HG03039 (cell line): ENCODE measurements at regions not wholly inside any gene's neighbourhood (a gene's known extent, or its start where the extent isn't known, plus 50 kb on each side); places are given as distances from the start of the nearest gene placed in this dataset.

Experiments used
- ATAC-seq: cut with Tn5 transposase; IDR thresholded peaks from one replicate; pipeline ENCODE4 v1.9.1; 2021; ENCODE audit warnings: mild to moderate bottlenecking, moderate library complexity; ENCODE audit not compliant: unreplicated experiment

DNA sequence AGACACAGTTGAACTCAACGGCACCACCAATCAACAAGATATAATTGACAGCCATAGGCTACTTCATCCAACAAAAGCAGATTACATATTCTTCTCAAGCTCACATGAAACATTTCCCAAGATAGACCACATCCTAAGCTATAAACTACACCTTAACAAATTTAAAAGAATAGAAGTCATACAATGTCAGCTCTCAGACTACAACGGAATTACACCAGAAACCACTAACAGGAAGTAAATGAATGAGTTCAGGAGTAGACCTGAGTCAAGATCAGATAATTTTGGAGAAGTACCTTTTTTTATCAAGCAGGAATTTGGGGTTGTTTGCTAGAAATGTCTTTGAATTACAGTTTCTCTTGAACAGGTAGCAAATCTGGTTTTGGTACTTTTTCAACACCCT, 237.8 kb downstream of the TBX18 start:
- no peak for ATAC-seq

DNA sequence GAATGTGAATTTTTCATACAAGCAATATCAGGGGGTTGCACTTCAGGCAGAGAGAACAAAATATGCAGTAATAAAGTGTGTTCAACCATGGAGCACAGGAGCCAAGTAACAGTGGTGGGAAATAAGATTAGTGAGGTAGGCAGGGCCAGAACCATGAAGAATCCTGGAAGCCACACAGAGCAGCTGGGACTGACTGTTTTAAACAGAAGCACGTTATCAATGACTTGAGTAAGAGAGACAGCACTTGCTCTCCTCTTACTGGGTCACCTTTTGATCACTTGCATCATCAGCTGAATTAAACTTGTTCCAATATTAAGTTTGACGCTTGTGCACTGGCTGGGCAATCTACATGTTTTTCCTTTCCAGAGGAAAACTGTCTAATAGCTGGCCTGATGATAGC, 238.5 kb downstream of the TBX18 start:
- ATAC-seq, result no peak

DNA sequence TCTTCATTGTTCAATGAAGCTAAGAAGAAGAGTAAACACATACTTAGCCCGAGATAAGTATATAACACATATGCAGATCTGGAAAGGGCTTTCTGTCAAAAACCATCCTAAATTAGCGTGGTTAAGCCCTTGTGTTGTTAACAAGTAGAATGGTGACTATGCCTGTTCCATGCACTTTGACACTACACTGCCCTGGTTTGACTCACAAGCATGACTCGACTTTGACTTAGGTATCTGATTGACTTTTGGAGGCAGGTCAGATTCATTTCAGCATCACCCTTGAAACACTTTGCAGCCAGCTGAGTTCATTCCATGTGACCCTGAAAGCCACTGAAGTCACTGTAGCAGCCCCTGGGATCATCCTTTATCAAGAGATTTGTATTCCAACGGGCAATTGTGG, 239.8 kb downstream of the TBX18 start:
- ATAC-seq, result no peak

DNA sequence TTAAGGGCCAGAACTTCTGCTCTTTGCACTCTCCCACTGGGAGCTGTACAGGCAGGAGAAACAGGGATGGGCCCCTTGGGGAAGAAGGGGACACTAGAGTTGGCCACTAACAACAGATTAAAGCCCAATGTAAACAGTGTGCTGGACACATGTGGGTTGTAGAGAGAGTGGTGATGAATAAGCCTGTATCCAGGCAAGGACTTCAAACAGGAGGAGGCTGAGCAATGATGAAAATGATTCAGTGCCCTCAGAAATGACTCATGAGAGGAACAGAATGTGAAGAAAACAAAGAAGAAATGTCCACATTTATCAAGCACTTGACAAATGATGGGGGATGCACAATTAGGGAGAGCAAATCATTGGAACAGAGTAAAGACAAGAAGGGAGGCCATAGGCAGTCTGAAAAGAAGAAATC, 242.3 kb downstream of the TBX18 start:
- ATAC-seq, result no peak

DNA sequence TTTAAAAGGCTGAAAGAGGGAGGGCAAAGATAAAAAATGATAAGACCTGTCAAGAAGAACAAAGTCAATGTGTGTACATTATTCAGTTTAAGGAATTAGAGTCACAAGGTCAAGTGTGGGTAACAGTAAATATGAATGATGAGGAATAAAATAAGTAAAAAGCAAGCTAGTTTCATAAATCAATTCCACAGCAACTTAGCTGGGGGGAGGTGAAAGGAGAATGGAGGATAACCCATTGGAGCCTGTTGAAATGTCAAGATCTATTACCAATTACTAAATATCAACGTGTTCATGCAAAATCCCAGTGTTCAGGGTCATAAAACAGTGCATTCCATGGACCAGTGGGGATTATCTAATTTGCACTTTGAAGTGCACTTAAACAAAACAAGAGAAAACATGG, 242.9 kb downstream of the TBX18 start:
- no peak for ATAC-seq

- no peak for ATAC-seq
These were observed 246.5 kb downstream of the TBX18 start for GRCh38 chr6:84517741-84518530.

DNA sequence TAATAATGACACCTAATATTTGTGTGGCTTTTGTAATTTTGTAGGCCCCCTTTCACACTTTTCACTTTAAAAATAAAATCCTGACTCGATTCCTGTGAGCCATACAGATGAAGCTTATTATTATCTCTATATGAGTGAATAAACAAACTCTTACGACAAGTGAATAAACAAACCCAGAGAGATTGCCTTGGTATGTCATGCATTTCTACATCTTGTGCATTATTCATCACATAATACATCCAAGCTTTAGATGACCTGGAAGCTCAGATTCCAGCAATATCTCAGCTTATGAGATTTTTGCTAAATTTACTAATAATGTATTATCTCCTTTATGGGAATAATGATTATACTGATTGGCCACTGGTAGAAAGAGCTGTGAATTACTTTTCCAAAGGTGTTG, 248.2 kb downstream of the TBX18 start:
- ATAC-seq, result no peak

DNA sequence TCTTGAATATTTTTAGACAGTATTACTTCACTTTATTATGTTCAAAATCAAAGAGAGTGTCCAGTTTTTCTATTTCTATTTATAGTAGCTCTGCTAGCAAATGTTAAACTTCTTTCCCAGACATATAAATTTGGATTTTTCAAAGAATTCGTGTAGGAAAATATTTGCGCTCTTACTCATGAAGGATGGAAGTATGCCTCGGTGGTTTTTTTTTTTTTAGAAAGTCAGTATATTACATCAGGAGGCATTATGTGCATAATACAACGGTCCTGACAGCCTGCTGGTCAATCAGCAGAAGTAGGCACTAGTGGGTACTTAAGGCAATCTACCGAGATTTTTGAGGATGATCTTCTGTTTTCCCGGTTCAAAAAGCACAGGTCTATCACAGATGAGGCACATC, 249.3 kb downstream of the TBX18 start:
- ATAC-seq, result no peak

DNA sequence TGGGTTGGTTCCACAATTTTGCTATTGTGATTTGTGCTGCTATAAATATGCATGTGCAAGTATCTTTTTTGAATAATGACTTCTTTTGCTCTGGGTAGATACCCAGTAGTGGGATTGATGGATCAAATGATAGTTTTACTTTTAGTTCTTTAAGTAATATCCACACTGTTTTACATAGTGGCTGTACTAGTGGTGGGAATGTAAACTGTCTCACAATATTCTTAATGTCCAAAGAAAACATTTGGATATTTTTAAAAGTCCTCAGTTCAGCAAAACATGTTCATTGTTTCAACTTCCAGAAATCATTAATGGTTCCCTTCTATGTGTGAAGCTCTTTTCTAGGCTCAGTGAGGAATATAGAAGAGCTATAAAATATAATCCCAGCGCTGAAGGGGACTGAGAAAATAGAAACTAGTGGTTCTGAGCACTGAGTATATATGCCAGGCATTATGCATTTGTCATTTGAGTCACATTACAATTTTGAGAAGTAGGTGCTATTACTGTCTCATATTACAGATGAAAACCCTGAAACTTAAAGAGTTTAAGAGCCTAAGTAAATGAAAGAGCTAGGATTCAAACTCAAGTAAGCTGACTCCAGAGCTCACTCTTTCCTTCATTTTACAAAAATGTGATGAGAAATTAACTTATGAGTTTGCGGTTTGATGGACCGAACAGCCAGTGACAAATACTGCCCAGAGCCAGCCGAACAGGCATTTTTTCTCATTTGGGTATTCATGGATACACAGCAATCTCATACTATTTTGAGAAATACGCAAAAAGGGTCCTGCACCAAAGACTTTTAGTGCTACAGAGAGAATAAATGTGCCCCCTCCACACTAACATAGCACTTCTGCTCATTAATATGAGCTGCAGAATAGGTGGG, 250.1 kb downstream of the TBX18 start:
- ATAC-seq, result no peak

- ATAC-seq, result no peak
These were observed 252.0 kb downstream of the TBX18 start for GRCh38 chr6:84512391-84512790.

GRCh38 chr6:84511929-84512328, 252.5 kb downstream of the TBX18 start:
- no peak for ATAC-seq

- ATAC-seq, result no peak
These were observed 255.4 kb downstream of the TBX18 start for GRCh38 chr6:84508981-84509380.

DNA sequence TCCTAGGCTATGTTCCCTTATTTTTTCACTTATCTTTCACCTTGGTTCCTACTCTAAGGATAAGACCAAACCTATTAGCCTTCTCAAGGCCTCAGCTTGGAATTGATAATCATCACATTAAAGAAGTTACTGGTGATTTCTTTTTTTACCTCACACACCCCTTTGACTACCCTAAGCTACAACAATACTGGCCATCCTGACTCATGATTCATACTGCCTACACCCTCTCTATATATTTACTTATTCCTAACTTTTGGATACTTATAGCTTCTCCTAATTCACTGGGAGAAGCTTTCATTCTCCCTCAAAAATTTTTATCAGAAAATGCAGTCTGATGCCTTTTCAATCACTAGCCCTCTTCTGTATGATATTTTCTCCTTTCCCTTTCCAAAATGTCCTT, 256.1 kb downstream of the TBX18 start:
- no peak for ATAC-seq

- ATAC-seq, result no peak
These were observed 260.4 kb downstream of the TBX18 start for GRCh38 chr6:84504025-84504424.

DNA sequence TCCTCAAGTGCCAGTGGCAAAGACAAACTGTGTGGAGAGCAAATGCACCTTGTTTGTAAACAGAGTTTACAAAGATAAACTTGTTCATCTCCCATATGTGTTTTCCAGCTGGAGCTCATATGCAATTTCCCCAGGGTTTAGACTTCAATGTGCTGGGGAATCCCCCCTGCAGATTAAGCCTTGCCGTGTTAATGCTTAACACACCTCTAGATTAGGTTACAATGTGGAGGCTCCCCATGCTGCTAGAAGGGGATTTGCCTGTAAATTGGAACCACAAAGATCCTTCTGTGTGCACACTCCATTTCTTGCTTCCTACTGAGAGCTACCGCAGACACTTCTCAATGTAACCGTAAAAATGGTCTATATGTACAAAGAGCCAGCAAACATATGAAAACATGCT, 263.1 kb downstream of the TBX18 start:
- no peak for ATAC-seq

DNA sequence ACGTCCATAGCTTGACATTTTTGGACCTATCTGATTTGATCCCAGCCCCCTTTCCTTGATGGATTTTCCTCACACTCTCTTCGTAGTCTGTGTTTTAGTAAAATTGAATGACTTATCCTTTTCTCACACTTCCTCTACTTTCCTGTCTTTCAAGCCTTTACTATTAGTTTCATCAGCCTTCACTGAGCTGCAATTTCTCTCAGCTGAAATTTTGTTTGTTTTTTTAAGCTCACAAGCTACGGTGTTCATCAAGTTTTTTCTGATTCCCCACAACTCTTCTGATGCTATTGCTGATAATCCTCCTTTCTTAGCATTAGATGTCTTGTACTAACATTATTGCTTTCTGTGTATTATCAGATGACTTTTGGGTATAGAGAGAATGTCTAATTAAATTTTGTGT, 263.7 kb downstream of the TBX18 start:
- ATAC-seq, result no peak

DNA sequence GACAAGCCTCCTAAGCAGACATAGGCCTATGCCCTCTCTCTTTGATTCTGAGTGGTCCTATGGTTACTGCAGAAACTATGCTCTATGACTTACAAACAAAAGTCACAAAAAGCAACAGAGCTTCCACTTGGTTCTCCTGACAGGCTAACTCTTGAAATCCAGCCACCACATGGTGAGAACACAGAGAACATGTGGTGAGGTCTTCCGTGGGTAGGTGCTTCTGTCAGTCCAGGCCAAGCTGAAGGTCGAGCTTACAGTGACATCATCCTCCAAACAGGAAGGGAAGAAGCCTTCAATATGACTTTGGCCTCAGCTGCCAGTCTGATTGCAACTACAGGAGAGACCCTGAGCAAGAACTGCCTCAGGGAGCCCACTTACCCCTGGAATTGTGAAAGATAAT, 265.5 kb downstream of the TBX18 start:
- ATAC-seq, result no peak

DNA sequence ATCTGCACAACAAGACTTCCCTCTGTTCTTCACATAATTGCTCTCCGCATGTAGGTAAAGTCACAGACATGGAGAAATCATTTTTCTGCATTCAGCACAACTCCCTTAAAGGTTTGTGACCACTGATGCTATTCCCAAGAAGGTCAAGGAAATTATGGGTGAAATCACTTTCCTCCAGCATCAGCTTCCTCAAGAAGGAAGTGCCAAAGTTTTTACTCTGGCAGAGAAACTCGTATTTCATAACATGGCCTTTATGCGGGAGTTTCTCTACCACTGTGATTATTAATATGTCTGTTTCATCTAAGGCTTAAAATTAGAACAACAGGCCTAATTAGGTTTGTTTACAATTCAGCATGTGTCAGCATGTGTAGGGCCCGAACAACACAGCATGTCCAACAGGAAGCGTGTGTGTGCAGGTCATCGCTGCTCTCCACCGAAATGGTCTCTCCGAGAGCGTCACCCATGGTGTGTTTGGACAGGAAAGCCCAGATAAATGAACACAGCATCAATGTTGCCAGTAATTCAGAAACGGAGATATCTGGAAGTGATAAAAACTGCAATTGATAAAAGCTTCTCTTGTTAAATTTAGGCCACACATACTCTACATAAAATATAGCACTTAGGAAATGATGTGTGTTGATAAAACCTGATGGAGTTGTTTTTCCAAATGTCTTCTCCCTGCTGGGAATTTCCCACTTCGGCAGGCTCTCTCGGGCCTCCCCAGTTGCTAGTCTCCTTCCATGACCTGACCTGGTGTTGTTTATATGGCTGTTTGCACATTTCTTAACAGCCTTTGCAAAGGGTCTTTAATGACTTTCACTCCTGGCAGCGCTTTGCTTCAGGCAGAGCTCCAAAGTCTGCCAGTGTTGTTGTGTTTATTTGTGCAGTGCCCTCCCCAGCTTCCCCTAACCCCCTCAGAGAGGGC, 265.1 kb upstream of the CEP162 start:
- no peak for ATAC-seq

- no peak for ATAC-seq
These were observed 262.2 kb upstream of the CEP162 start for GRCh38 chr6:84489598-84489997.

GRCh38 chr6:84486526-84486925, 259.1 kb upstream of the CEP162 start:
- no peak for ATAC-seq

- no peak for ATAC-seq
These were observed 241.7 kb upstream of the CEP162 start for GRCh38 chr6:84469144-84469543.
